Left ventricle myocardium superior (tissue), 1 donor: ENCODE measurements at regions not wholly inside any gene's neighbourhood (a gene's known extent, or its start where the extent isn't known, plus 50 kb on each side); places are given as distances from the start of the nearest gene placed in this dataset.

Source experiments
- ATAC-seq: fragments of 200-7000 bp; cut with Tn5 transposase; one replicate; pipeline ENCODE4 v1.9.1; 2020; ENCODE audit warnings: mild to moderate bottlenecking, moderate library complexity
- DNase-seq: peaks from one replicate; pipeline ENCODE4 v3.0.0-alpha.2; 2020
- intact Hi-C: fragments of 100-400 bp; cut with micrococcal nuclease; formaldehyde crosslinking; loops from one replicate; pipeline ENCODE4 v1.11.0; 2022
- donor health status: DM: no; HTN: yes; CAD: no; lungs with severe emphysema.

- DNase-seq (no peak), ATAC-seq (no peak)
- intact Hi-C loops = no loop called here
Observed at GRCh38 chr2:236647621-236648020, 78.0 kb downstream of the ACKR3 start.

GRCh38 chr2:236653863-236654262 lies 84.2 kb downstream of the ACKR3 start:
- intact Hi-C loops = no loop called here
- ATAC-seq (peak; percentile 80), DNase-seq (no peak)

- intact Hi-C loops = no loop called here
- DNase-seq (no peak), ATAC-seq (no peak)
Observed at GRCh38 chr2:236654496-236654895, 84.9 kb downstream of the ACKR3 start.

GRCh38 chr2:236656166-236656565 lies 86.5 kb downstream of the ACKR3 start:
- DNase-seq (no peak), ATAC-seq (no peak)
- intact Hi-C loops = no loop called here

GRCh38 chr2:236656721-236657120 lies 87.1 kb downstream of the ACKR3 start:
- no peak for ATAC-seq
- DNase-seq = no peak
- intact Hi-C loops = no loop called here

GRCh38 chr2:236657215-236657614 lies 87.6 kb downstream of the ACKR3 start:
- intact Hi-C loops = no loop called here
- no peak for ATAC-seq
- no peak for DNase-seq

- intact Hi-C loops = no loop called here
- ATAC-seq (no peak), DNase-seq (no peak)
Observed at GRCh38 chr2:236657801-236658200, 88.2 kb downstream of the ACKR3 start.

- no peak for DNase-seq
- intact Hi-C loops = no loop called here
- no peak for ATAC-seq
Observed at GRCh38 chr2:236658974-236659757, 89.5 kb downstream of the ACKR3 start.

- ATAC-seq = peak; percentile 37
- no peak for DNase-seq
- intact Hi-C loops = no loop called here
Observed at GRCh38 chr2:236659758-236660150, 90.1 kb downstream of the ACKR3 start.

- DNase-seq = no peak
- intact Hi-C loops = no loop called here
- peak; percentile 41 for ATAC-seq
Observed at GRCh38 chr2:236661061-236661761, 91.6 kb downstream of the ACKR3 start.

GRCh38 chr2:236661762-236662110 lies 92.1 kb downstream of the ACKR3 start:
- intact Hi-C loops = no loop called here
- DNase-seq (no peak), ATAC-seq (peak; percentile 48)

GRCh38 chr2:236662231-236663185 lies 92.9 kb downstream of the ACKR3 start:
- DNase-seq (no peak), ATAC-seq (peak; percentile 11)
- intact Hi-C loops = no loop called here

- DNase-seq (peak; percentile 81), ATAC-seq (peak; percentile 70)
- intact Hi-C loops = no loop called here
Observed at GRCh38 chr2:236663287-236664101, 93.9 kb downstream of the ACKR3 start.

- ATAC-seq (no peak), DNase-seq (no peak)
- intact Hi-C loops = no loop called here
Observed at GRCh38 chr2:236664136-236664535, 94.5 kb downstream of the ACKR3 start.

- ATAC-seq = no peak
- no peak for DNase-seq
- intact Hi-C loops = no loop called here
Observed at GRCh38 chr2:236665101-236665500, 95.5 kb downstream of the ACKR3 start.

GRCh38 chr2:236665572-236666118 lies 96.0 kb downstream of the ACKR3 start:
- intact Hi-C loops = no loop called here
- ATAC-seq (no peak), DNase-seq (no peak)

- no peak for ATAC-seq
- intact Hi-C loops = no loop called here
- DNase-seq = no peak
Observed at GRCh38 chr2:236666646-236667204, 97.1 kb downstream of the ACKR3 start.

- intact Hi-C loops = no loop called here
- ATAC-seq (no peak), DNase-seq (no peak)
Observed at GRCh38 chr2:236667526-236667925, 97.9 kb downstream of the ACKR3 start.
